SU-DHL-6 (cell line): ENCODE measurements at regions not wholly inside any gene's neighbourhood (a gene's known extent, or its start where the extent isn't known, plus 50 kb on each side); places are given as distances from the start of the nearest gene placed in this dataset.

Experiments
- CTCF ChIP-seq: fragments of 200-600 bp; sonication (generic); IDR thresholded peaks from one replicate; pipeline ENCODE4 v1.5.1; 2017; ENCODE audit warnings: antibody characterized with exemption, mild to moderate bottlenecking, low read length, moderate library complexity; ENCODE audit not compliant: insufficient read depth, poor library complexity, severe bottlenecking
- EZH2phosphoT487 ChIP-seq: fragments of 200-600 bp; sonication (generic), shearing (Covaris generic); conservative IDR thresholded peaks from 2 replicates; pipeline ENCODE4 v1.6.1; 2018; ENCODE audit warnings: mild to moderate bottlenecking, antibody characterized with exemption, low read length, moderate library complexity, mixed read lengths

GRCh38 chr5:38765399-38765861, 80.4 kb upstream of the OSMR start:
- TF ChIP-seq CTCF (no peak), EZH2phosphoT487 (no peak)
